ENCODE measurements at regions not wholly inside any gene's neighbourhood (a gene's known extent, or its start where the extent isn't known, plus 50 kb on each side); places are given as distances from the start of the nearest gene placed in this dataset.

GRCh38 chr18:68475883-68476282 lies 239.0 kb downstream of the TMX3 start:
- ATAC-seq (ENCODE audit: low FRiP score in 2 of 2), result no peak
- no peaks in the 10 kb centered on the region for H3K27me3 ChIP-seq
- H3K36me3 ChIP-seq, result no peaks in the 10 kb centered on the region
- H3K27ac ChIP-seq, result no peak overlapping the region
- TF ChIP-seq CTCF (IDR thresholded peaks at IDR 0.05) (no peak), POLR2AphosphoS5 (IDR thresholded peaks at IDR 0.05) (no peak), EP300 (IDR thresholded peaks at IDR 0.05) (no peak), POLR2A (IDR thresholded peaks at IDR 0.05) (no peak)
- 88 to 90% methylated on average over 3 of the region's 3 CpGs for WGBS, 2 donors
- DNase-seq, result no peak
- H3K4me1 ChIP-seq, result no peaks in the 10 kb centered on the region
- no peak overlapping the region for H3K4me3 ChIP-seq
- no peaks in the 10 kb centered on the region for H3K9me3 ChIP-seq

GRCh38 chr18:68472701-68473295 lies 242.1 kb downstream of the TMX3 start:
- no peak overlapping the region for H3K27ac ChIP-seq
- H3K27me3 ChIP-seq, result no peaks in the 10 kb centered on the region
- H3K4me3 ChIP-seq, result no peak overlapping the region
- no peaks in the 10 kb centered on the region for H3K9me3 ChIP-seq
- ATAC-seq (ENCODE audit: low FRiP score in 2 of 2) (no peak), DNase-seq (no peak)
- no peaks in the 10 kb centered on the region for H3K36me3 ChIP-seq
- no peak for TF ChIP-seq CTCF (IDR thresholded peaks at IDR 0.05)
- TF ChIP-seq EP300 (IDR thresholded peaks at IDR 0.05), result no peak
- no peak for TF ChIP-seq POLR2AphosphoS5 (IDR thresholded peaks at IDR 0.05)
- TF ChIP-seq POLR2A (IDR thresholded peaks at IDR 0.05), result no peak
- no peaks in the 10 kb centered on the region for H3K4me1 ChIP-seq

GRCh38 chr18:68469049-68469625 lies 245.8 kb downstream of the TMX3 start:
- H3K4me3 ChIP-seq, result no peak overlapping the region
- no peaks in the 10 kb centered on the region for H3K4me1 ChIP-seq
- H3K27ac ChIP-seq, result no peak overlapping the region
- H3K27me3 ChIP-seq, result no peaks in the 10 kb centered on the region
- H3K9me3 ChIP-seq, result no peaks in the 10 kb centered on the region
- TF ChIP-seq POLR2A (IDR thresholded peaks at IDR 0.05) (no peak), EP300 (IDR thresholded peaks at IDR 0.05) (no peak), CTCF (IDR thresholded peaks at IDR 0.05) (no peak), POLR2AphosphoS5 (IDR thresholded peaks at IDR 0.05) (no peak)
- ATAC-seq (ENCODE audit: low FRiP score in 2 of 2), result no peak
- no peak for DNase-seq
- WGBS, 2 donors, result 29 to 34% methylated on average over 2 of the region's 2 CpGs
- H3K36me3 ChIP-seq, result no peaks in the 10 kb centered on the region

- WGBS, 2 donors, result 48 to 54% methylated on average over 4 of the region's 4 CpGs
Measured at GRCh38 chr18:68467957-68468356, 247.0 kb downstream of the TMX3 start.

More at GRCh38 chr18:68467957-68468356, 247.0 kb downstream of the TMX3 start:
- TF ChIP-seq POLR2AphosphoS5 (IDR thresholded peaks at IDR 0.05) (no peak), POLR2A (IDR thresholded peaks at IDR 0.05) (no peak), EP300 (IDR thresholded peaks at IDR 0.05) (no peak), CTCF (IDR thresholded peaks at IDR 0.05) (no peak)
- no peaks in the 10 kb centered on the region for H3K9me3 ChIP-seq
- H3K27me3 ChIP-seq, result no peaks in the 10 kb centered on the region
- H3K4me3 ChIP-seq, result no peak overlapping the region
- no peak for DNase-seq
- no peaks in the 10 kb centered on the region for H3K4me1 ChIP-seq
- H3K36me3 ChIP-seq, result no peaks in the 10 kb centered on the region
- H3K27ac ChIP-seq, result no peak overlapping the region
- ATAC-seq (ENCODE audit: low FRiP score in 2 of 2), result no peak

Measured in upper lobe of left lung (tissue), 6 donors.